ENCODE measurements at regions not wholly inside any gene's neighbourhood (a gene's known extent, or its start where the extent isn't known, plus 50 kb on each side); places are given as distances from the start of the nearest gene placed in this dataset.
"Not testable (repeated sequence)": the region's sequence is repeated elsewhere in the genome, so short reads cannot be mapped to it uniquely, and the experiment has no call there.

GRCh38 chr7:26078437-26079336 is 73.3 kb upstream of the NFE2L3 start:
- peak; percentile 51 for DNase-seq (ENCODE audit: low read depth)
- TF ChIP-seq CTCF (IDR thresholded peaks at IDR 0.05; ENCODE audit: control insufficient read depth, extremely low read depth, insufficient read depth), result peak; percentile 71
- H3K4me3 ChIP-seq (ENCODE audit: low read depth, low read length), result peak overlapping the region; percentile 11; the same call in 1 of the 2 replicates

GRCh38 chr7:26081638-26082037 is 70.4 kb upstream of the NFE2L3 start:
- no peak for DNase-seq (ENCODE audit: low read depth)
- no peak for TF ChIP-seq CTCF (IDR thresholded peaks at IDR 0.05; ENCODE audit: control insufficient read depth, extremely low read depth, insufficient read depth)
- no peak overlapping the region for H3K4me3 ChIP-seq (ENCODE audit: low read depth, low read length)

- TF ChIP-seq CTCF (IDR thresholded peaks at IDR 0.05; ENCODE audit: control insufficient read depth, extremely low read depth, insufficient read depth), result no peak
- peak; percentile 46 for DNase-seq (ENCODE audit: low read depth)
- no peak overlapping the region for H3K4me3 ChIP-seq (ENCODE audit: low read depth, low read length)
These were observed 68.9 kb upstream of the NFE2L3 start for GRCh38 chr7:26083113-26083512.

GRCh38 chr7:26084418-26084817 is 67.6 kb upstream of the NFE2L3 start:
- no peak for TF ChIP-seq CTCF (IDR thresholded peaks at IDR 0.05; ENCODE audit: control insufficient read depth, extremely low read depth, insufficient read depth)
- DNase-seq (ENCODE audit: low read depth), result no peak
- H3K4me3 ChIP-seq (ENCODE audit: low read depth, low read length), result no peak overlapping the region

GRCh38 chr7:26085771-26086170 is 66.2 kb upstream of the NFE2L3 start:
- TF ChIP-seq CTCF (IDR thresholded peaks at IDR 0.05; ENCODE audit: control insufficient read depth, extremely low read depth, insufficient read depth), result no peak
- H3K4me3 ChIP-seq (ENCODE audit: low read depth, low read length), result no peak overlapping the region
- no peak for DNase-seq (ENCODE audit: low read depth)

GRCh38 chr7:26087321-26088091 is 64.5 kb upstream of the NFE2L3 start:
- no peak for DNase-seq (ENCODE audit: low read depth)
- H3K4me3 ChIP-seq (ENCODE audit: low read depth, low read length), result no peak overlapping the region
- TF ChIP-seq CTCF (IDR thresholded peaks at IDR 0.05; ENCODE audit: control insufficient read depth, extremely low read depth, insufficient read depth), result no peak

- DNase-seq (ENCODE audit: low read depth), result not testable (repeated sequence)
These were observed 62.5 kb upstream of the NFE2L3 start for GRCh38 chr7:26089469-26089868.

More at GRCh38 chr7:26089469-26089868, 62.5 kb upstream of the NFE2L3 start:
- not testable (repeated sequence) for H3K4me3 ChIP-seq (ENCODE audit: low read depth, low read length)

All from LNCaP clone FGC (cell line).